ENCODE measurements at regions not wholly inside any gene's neighbourhood (a gene's known extent, or its start where the extent isn't known, plus 50 kb on each side); places are given as distances from the start of the nearest gene placed in this dataset.

- TF ChIP-seq FOXA2 (IDR thresholded peaks at IDR 0.05) (no peak), EGR1 (IDR thresholded peaks at IDR 0.05; ENCODE audit: low read depth in 2 of 2) (no peak), YY1 (IDR thresholded peaks at IDR 0.05) (no peak), HNF4A (conservative IDR thresholded peaks at IDR 0.05) (no peak), GABPA (IDR thresholded peaks at IDR 0.05 in 1 of 2, conservative IDR thresholded peaks at IDR 0.05 in 1 of 2) (no peak), MAX (IDR thresholded peaks at IDR 0.05) (no peak), JUND (IDR thresholded peaks at IDR 0.05) (no peak)
Observed at GRCh38 chr4:111989817-111990216, 155.4 kb upstream of the FAM241A start (continued).

- no peaks in the 10 kb centered on the region for H3K9me3 ChIP-seq (ENCODE audit: control insufficient read depth in 4 of 4, low read length in 3 of 4)
- H3K27ac ChIP-seq (ENCODE audit: low read depth in 1 of 2, low read length in 2 of 2), result no peak overlapping the region
- no peak overlapping the region for H3K9ac ChIP-seq (ENCODE audit: low read depth in 1 of 2, low read length in 2 of 2)
- no peak for DNase-seq (ENCODE audit: low spot score)
- peaks cover 0 to 2% (median 0%) of the 10 kb centered on the region in 4 donors for H3K4me1 ChIP-seq (ENCODE audit: control insufficient read depth in 4 of 4, insufficient read depth in 4 of 4, low read length in 3 of 4)
- TF ChIP-seq FOXA1 (IDR thresholded peaks at IDR 0.05) (no peak), EGR1 (IDR thresholded peaks at IDR 0.05; ENCODE audit: low read depth in 2 of 2) (no peak), GABPA (IDR thresholded peaks at IDR 0.05 in 1 of 2, conservative IDR thresholded peaks at IDR 0.05 in 1 of 2) (no peak), YY1 (IDR thresholded peaks at IDR 0.05) (no peak), ATF3 (IDR thresholded peaks at IDR 0.05) (no peak), CTCF (IDR thresholded peaks at IDR 0.05; ENCODE audit: low read depth, low read length, missing input control) (no peak), SP1 (IDR thresholded peaks at IDR 0.05) (no peak), TAF1 (conservative IDR thresholded peaks at IDR 0.05) (no peak), NR2F2 (IDR thresholded peaks at IDR 0.05) (no peak), ZBTB33 (IDR thresholded peaks at IDR 0.05) (no peak), RAD21 (IDR thresholded peaks at IDR 0.05) (no peak), MAX (IDR thresholded peaks at IDR 0.05) (no peak), RXRA (IDR thresholded peaks at IDR 0.05) (no peak), HNF4A (conservative IDR thresholded peaks at IDR 0.05) (no peak), REST (IDR thresholded peaks at IDR 0.05) (no peak), HNF4G (IDR thresholded peaks at IDR 0.05) (no peak), FOXA2 (IDR thresholded peaks at IDR 0.05) (no peak), JUND (IDR thresholded peaks at IDR 0.05) (no peak)
- H3K27me3 ChIP-seq (ENCODE audit: control insufficient read depth in 4 of 4, insufficient read depth in 4 of 4, low read length in 3 of 4), result peaks cover 0 to 6% (median 0%) of the 10 kb centered on the region in 4 donors
- WGBS, result 46% methylated on average over 3 of the region's 3 CpGs
- H3K4me3 ChIP-seq (ENCODE audit: low read depth in 1 of 3, low read length in 3 of 3), result no peak overlapping the region
- H3K36me3 ChIP-seq (ENCODE audit: control insufficient read depth in 4 of 4, insufficient read depth in 3 of 4, low read depth in 1 of 4, low read length in 3 of 4), result no peaks in the 10 kb centered on the region
Observed at GRCh38 chr4:111991163-111991562, 154.1 kb upstream of the FAM241A start.

All from liver (tissue), 8 donors.